Uterus (tissue), 2 donors: ENCODE measurements at regions not wholly inside any gene's neighbourhood (a gene's known extent, or its start where the extent isn't known, plus 50 kb on each side); places are given as distances from the start of the nearest gene placed in this dataset.

Experiments used
- CTCF ChIP-seq, 4 experiments: fragments of 200-600 bp in 2 of 4; fragments of 450-650 bp in 2 of 4; sonication (generic) in 2 of 4; IDR thresholded peaks; one replicate each; pipeline ENCODE4 v1.5.1; 2016 to 2019; ENCODE audit warnings: antibody characterized with exemption in 4 of 4, mild to moderate bottlenecking in 2 of 4, moderate library complexity in 1 of 4
- POLR2A ChIP-seq, 2 donors: fragments of 450-650 bp; IDR thresholded peaks; one replicate each; pipeline ENCODE4 v1.6.1; 2016; ENCODE audit warnings: antibody characterized with exemption in 2 of 2, mild to moderate bottlenecking in 1 of 2, moderate library complexity in 1 of 2

GRCh38 chr1:89464008-89464407 is 60.6 kb upstream of the LRRC8B start:
- TF ChIP-seq CTCF (IDR thresholded peaks at IDR 0.05) (no peak), POLR2A (IDR thresholded peaks at IDR 0.05) (no peak)
